A549 (cell line): ENCODE measurements at regions not wholly inside any gene's neighbourhood (a gene's known extent, or its start where the extent isn't known, plus 50 kb on each side); places are given as distances from the start of the nearest gene placed in this dataset.

Experiments used
- ATAC-seq, 2 experiments: fragments of 200-7000 bp in 1 of 2; fragments of >200 bp in 1 of 2; cut with Nextera tagmentation in 1 of 2; cut with Tn5 transposase in 1 of 2; 3 replicates each; pipeline versions ENCODE4 v1.8.0 to v1.9.1; 2018 to 2020; ENCODE audit warnings: mild to moderate bottlenecking in 1 of 2, moderate library complexity in 1 of 2
- CTCF ChIA-PET: fragments of 300-600 bp; sonication (Branson Sonifier 250); formaldehyde crosslinking; extraction: SDS; loops from one replicate; lab custom pipeline; 2021; ENCODE audit warnings: antibody characterized with exemption, inconsistent platforms; lab: Yijun Ruan, JAX
- POLR2A ChIA-PET: fragments of 350-600 bp; formaldehyde crosslinking; extraction: SDS; loops from one replicate; lab custom pipeline; 2021; ENCODE audit warnings: antibody characterized with exemption, inconsistent platforms; lab: Yijun Ruan, JAX
- DNase-seq, 2 experiments: peaks; one replicate each; pipeline versions ENCODE4 v3.0.0 to v3.0.0-alpha.2; 2011 to 2016; ENCODE audit warnings: low read depth in 1 of 2, low spot score in 1 of 2
- FAIRE-seq: peaks from 2 replicates; lab custom pipeline; 2011; peaks lifted over from hg19 to GRCh38; lab: Jason Lieb, UNC
- H3K27ac ChIP-seq, 2 experiments: fragments of >200 bp; sonication (Bioruptor Twin); formaldehyde crosslinking; 3 replicates each; pipeline ENCODE4 v1.5.1; 2016 to 2017
- H3K4me1 ChIP-seq: fragments of >200 bp; sonication (Bioruptor Twin); formaldehyde crosslinking; 3 replicates; pipeline ENCODE4 v1.6.1; 2016
- H3K4me2 ChIP-seq: fragments of >200 bp; sonication (Bioruptor Twin); formaldehyde crosslinking; 3 replicates; pipeline ENCODE4 v1.6.1; 2016
- H3K4me3 ChIP-seq: fragments of >200 bp; sonication (Bioruptor Twin); formaldehyde crosslinking; 3 replicates; pipeline ENCODE4 v1.5.1; 2016
- H3K9me3 ChIP-seq: fragments of >200 bp; sonication (Bioruptor Twin); formaldehyde crosslinking; 3 replicates; pipeline ENCODE4 v1.6.1; 2016
- CBX8 ChIP-seq: fragments of 200-600 bp; sonication (generic); IDR thresholded peaks from 2 replicates; pipeline ENCODE4 v1.6.1; 2016
- CEBPB ChIP-seq, 2 experiments: fragments of >200 bp in 1 of 2; sonication (Bioruptor Twin) in 1 of 2; formaldehyde crosslinking in 1 of 2; IDR thresholded peaks; 2 replicates each; pipeline ENCODE4 v1.6.1; 2012 to 2016
- EHMT2 ChIP-seq: fragments of 200-600 bp; sonication (generic); IDR thresholded peaks from 2 replicates; pipeline ENCODE4 v1.6.1; 2016; ENCODE audit warnings: antibody characterized with exemption, low read depth, mild to moderate bottlenecking, moderate library complexity
- EP300 ChIP-seq, 2 experiments: fragments of >200 bp; sonication (Bioruptor Twin); formaldehyde crosslinking; IDR thresholded peaks; 2 replicates in 1 of 2; 3 replicates in 1 of 2; pipeline ENCODE4 v1.6.1; 2016 to 2017
- ESRRA ChIP-seq: fragments of 150-350 bp; IDR thresholded peaks from 2 replicates; pipeline ENCODE4 v1.6.1; 2014; ENCODE audit warnings: mild to moderate bottlenecking, low read length, borderline replicate concordance
- FOSB ChIP-seq: fragments of 250-450 bp; sonication (Bioruptor Pico); IDR thresholded peaks from 2 replicates; pipeline ENCODE4 v1.5.0; 2020; ENCODE audit warnings: mild to moderate bottlenecking, moderate library complexity
- HDAC2 ChIP-seq: fragments of 200-600 bp; sonication (generic); IDR thresholded peaks from 2 replicates; pipeline ENCODE4 v1.6.1; 2016
- HEYL ChIP-seq: fragments of 250-450 bp; sonication (Bioruptor Pico); IDR thresholded peaks from 2 replicates; pipeline ENCODE4 v1.8.0; 2021; ENCODE audit warnings: mild to moderate bottlenecking, moderate library complexity
- JUN ChIP-seq, 2 experiments: fragments of >200 bp; sonication (Bioruptor Twin); formaldehyde crosslinking; IDR thresholded peaks; 2 replicates in 1 of 2; 3 replicates in 1 of 2; pipeline ENCODE4 v1.6.1; 2016 to 2017
- KDM1A ChIP-seq: fragments of 200-600 bp; sonication (generic); IDR thresholded peaks from 2 replicates; pipeline ENCODE4 v1.6.1; 2016; ENCODE audit warnings: low read depth, mild to moderate bottlenecking
- MAFK ChIP-seq: fragments of 450-650 bp; IDR thresholded peaks from 2 replicates; pipeline ENCODE4 v1.6.1; 2014; ENCODE audit not compliant: partially characterized antibody
- MAZ ChIP-seq: fragments of 150-350 bp; IDR thresholded peaks from 2 replicates; pipeline ENCODE4 v1.6.1; 2014; ENCODE audit warnings: antibody characterized with exemption, low read depth, low read length, borderline replicate concordance
- NFE2L2 ChIP-seq: fragments of 150-350 bp; conservative IDR thresholded peaks from 2 replicates; pipeline ENCODE4 v1.6.1; 2014; ENCODE audit warnings: low read length
- PHF8 ChIP-seq: fragments of 200-600 bp; sonication (generic); IDR thresholded peaks from 2 replicates; pipeline ENCODE4 v1.6.1; 2016; ENCODE audit warnings: low read depth, mild to moderate bottlenecking, antibody characterized with exemption, moderate library complexity, borderline replicate concordance
- RARB ChIP-seq: fragments of 250-450 bp; sonication (Bioruptor Pico); IDR thresholded peaks from 2 replicates; pipeline ENCODE4 v1.8.0; 2021; ENCODE audit warnings: mild to moderate bottlenecking, moderate library complexity
- RCOR1 ChIP-seq: fragments of 150-350 bp; IDR thresholded peaks from 2 replicates; pipeline ENCODE4 v1.6.1; 2014; ENCODE audit warnings: antibody characterized with exemption, low read length, low read depth
- SMC3 ChIP-seq: fragments of >200 bp; sonication (Bioruptor Twin); formaldehyde crosslinking; IDR thresholded peaks from 3 replicates; pipeline ENCODE4 v1.6.1; 2018; ENCODE audit warnings: inconsistent platforms
- TFCP2L1 ChIP-seq: fragments of 250-450 bp; sonication (Bioruptor Pico); IDR thresholded peaks from 2 replicates; pipeline ENCODE4 v1.5.0; 2021; ENCODE audit warnings: mild to moderate bottlenecking
- ZC3H11A ChIP-seq: fragments of 450-650 bp; IDR thresholded peaks from 2 replicates; pipeline ENCODE4 v1.6.1; 2014; ENCODE audit warnings: antibody characterized with exemption, mild to moderate bottlenecking
- ZFP36 ChIP-seq: fragments of 450-650 bp; IDR thresholded peaks from 2 replicates; pipeline ENCODE4 v1.6.1; 2014; ENCODE audit warnings: borderline replicate concordance; ENCODE audit not compliant: partially characterized antibody
- WGBS: methylation state at CpG from one replicate; pipeline ENCODE4 v1.1.6; 2017; ENCODE audit errors: missing lambda C conversion rate; 5-methylcytosine and 5-hydroxymethylcytosine counted together
- TF ChIP-seq, protein P1 (sequence below): fragments of >200 bp; sonication (Bioruptor Twin); formaldehyde crosslinking; IDR thresholded peaks from 2 replicates; pipeline ENCODE4 v1.6.1; 2016

DNA sequence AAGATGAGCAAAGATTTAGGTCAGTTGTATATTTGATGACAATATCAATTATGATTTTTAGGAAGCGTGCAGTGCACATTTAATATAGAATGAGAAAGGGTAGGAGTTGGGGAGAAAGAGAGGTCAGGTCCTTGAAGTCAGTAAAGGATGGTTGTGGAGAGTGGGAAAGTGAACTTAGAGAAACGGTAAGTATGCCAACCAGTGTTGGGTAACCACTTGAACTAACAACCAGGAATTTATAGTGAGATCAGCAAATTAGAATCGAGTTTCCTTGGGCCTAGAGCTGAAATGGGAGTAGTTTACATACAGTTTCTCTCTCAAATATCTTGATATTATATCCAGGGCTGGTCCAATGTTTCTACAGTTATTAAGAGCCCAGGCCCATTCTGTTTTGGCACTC, 188.5 kb upstream of the RBMS3 start:
- TF ChIP-seq ZFP36 (no peak), MAFK (peak; percentile 13)
- no peaks in the 10 kb centered on the region for H3K4me1 ChIP-seq
- no peak overlapping the region for H3K27ac ChIP-seq
- WGBS: 36% methylated on average over 3 of the region's 3 CpGs
- FAIRE-seq (no peak), ATAC-seq (no peak), DNase-seq (no peak)
- H3K4me2 ChIP-seq: no peak overlapping the region
- H3K9me3 ChIP-seq: no peaks in the 10 kb centered on the region
- ChIA-PET CTCF (no interaction called here), POLR2A (no interaction called here)
- H3K4me3 ChIP-seq: no peak overlapping the region

GRCh38 chr3:29099296-29099695, 181.6 kb upstream of the RBMS3 start:
- DNase-seq (no peak), ATAC-seq (no peak), FAIRE-seq (no peak)
- H3K4me3 ChIP-seq: no peak overlapping the region
- no peaks in the 10 kb centered on the region for H3K4me1 ChIP-seq
- ChIA-PET CTCF (no interaction called here), POLR2A (no interaction called here)
- H3K4me2 ChIP-seq: no peak overlapping the region
- H3K9me3 ChIP-seq: no peaks in the 10 kb centered on the region
- 26% methylated on average over 3 of the region's 3 CpGs for WGBS
- no peak overlapping the region for H3K27ac ChIP-seq
- TF ChIP-seq ZC3H11A: no peak
- TF ChIP-seq HEYL (CRISPR knock-in tag): no peak
- no peak for TF ChIP-seq HDAC2
- no peak for TF ChIP-seq TFCP2L1 (CRISPR knock-in tag)
- TF ChIP-seq KDM1A: no peak
- TF ChIP-seq ZFP36: no peak
- no peak for TF ChIP-seq MAFK
- no peak for TF ChIP-seq PHF8
- TF ChIP-seq MAZ: no peak
- TF ChIP-seq EP300 (IDR thresholded peaks at IDR 0.05): no peak
- TF ChIP-seq RARB (CRISPR knock-in tag): no peak
- TF ChIP-seq EHMT2: no peak
- TF ChIP-seq NFE2L2: no peak
- TF ChIP-seq, protein P1, sequence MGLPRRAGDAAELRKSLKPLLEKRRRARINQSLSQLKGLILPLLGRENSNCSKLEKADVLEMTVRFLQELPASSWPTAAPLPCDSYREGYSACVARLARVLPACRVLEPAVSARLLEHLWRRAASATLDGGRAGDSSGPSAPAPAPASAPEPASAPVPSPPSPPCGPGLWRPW: no peak

DNA sequence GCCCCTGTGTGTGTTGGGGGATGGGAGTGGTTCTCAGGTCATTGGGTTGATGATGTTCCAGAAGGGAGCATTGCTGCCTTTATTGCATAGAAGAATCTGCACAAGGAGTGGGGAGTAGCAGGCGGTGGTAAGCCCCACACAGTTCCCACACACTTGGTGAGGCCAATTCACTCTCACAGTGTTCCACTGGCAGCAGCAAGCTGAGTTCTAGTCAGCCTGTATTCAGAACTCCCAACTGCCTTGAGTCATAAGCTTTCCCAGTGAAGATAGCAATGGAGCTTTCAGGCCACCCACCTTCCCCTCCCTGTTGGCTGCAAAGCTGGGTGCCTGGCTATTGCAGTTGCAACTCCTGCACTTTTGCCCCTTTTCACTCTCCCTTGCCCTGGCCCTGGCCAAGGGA, 181.1 kb upstream of the RBMS3 start:
- WGBS: 62% methylated on average over 1 of the region's 1 CpG
- Histone ChIP-seq H3K4me1 (no peaks in the 10 kb centered on the region), H3K27ac (no peak overlapping the region), H3K9me3 (no peaks in the 10 kb centered on the region), H3K4me3 (no peak overlapping the region)
- POLR2A ChIA-PET: no interaction called here
- FAIRE-seq: no peak
- no peak for DNase-seq
- no peak for ATAC-seq
- no peak for TF ChIP-seq FOSB
- TF ChIP-seq NFE2L2: no peak
- TF ChIP-seq PHF8: no peak
- no peak for TF ChIP-seq JUN (IDR thresholded peaks at IDR 0.05)
- no peak for TF ChIP-seq RCOR1
- TF ChIP-seq SMC3: no peak
- TF ChIP-seq EP300 (IDR thresholded peaks at IDR 0.05): no peak
- TF ChIP-seq, all 56 proteins: peak for 0
- no peak overlapping the region for H3K4me2 ChIP-seq
- CTCF ChIA-PET: no interaction called here

DNA sequence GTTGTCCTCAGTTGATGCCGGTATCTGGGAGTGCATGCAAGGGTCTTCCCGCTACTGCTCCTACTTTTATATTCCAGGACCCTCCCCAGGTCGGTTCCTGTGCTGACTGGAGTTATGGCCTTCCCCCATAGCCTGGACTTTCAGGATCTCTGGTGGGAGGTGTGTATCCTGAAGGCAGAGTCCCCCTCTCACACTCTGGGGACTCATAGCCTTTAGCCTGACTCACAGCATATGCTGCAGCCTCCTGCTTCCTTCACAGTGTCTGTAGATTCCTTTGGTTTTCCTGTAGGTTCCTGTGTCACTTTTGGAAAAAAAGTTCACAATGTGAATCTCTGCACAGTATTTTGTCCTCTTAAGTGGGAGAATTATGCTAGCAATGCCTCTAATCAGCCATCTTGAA, 180.6 kb upstream of the RBMS3 start:
- H3K27ac ChIP-seq: no peak overlapping the region
- H3K4me1 ChIP-seq: no peaks in the 10 kb centered on the region
- no peaks in the 10 kb centered on the region for H3K9me3 ChIP-seq
- POLR2A ChIA-PET: no interaction called here
- no peak overlapping the region for H3K4me3 ChIP-seq
- TF ChIP-seq JUN (IDR thresholded peaks at IDR 0.05): no peak
- no peak for TF ChIP-seq CEBPB (IDR thresholded peaks at IDR 0.05)
- no peak for TF ChIP-seq TFCP2L1 (CRISPR knock-in tag)
- TF ChIP-seq ESRRA: no peak
- TF ChIP-seq CBX8: no peak
- TF ChIP-seq RCOR1: no peak
- TF ChIP-seq, all 56 proteins: peak for 0
- 39% methylated on average over 3 of the region's 3 CpGs for whole genome bisulfite sequencing
- ATAC-seq (no peak), FAIRE-seq (no peak), DNase-seq (no peak)
- no peak overlapping the region for H3K4me2 ChIP-seq
- CTCF ChIA-PET: no interaction called here
